Ovary (tissue), 7 donors: ENCODE measurements at regions not wholly inside any gene's neighbourhood (a gene's known extent, or its start where the extent isn't known, plus 50 kb on each side); places are given as distances from the start of the nearest gene placed in this dataset.

Experiments
- DNase-seq, 5 donors: peaks; one replicate each; pipeline ENCODE4 v3.0.0-alpha.2; 2019 to 2020
- H3K27ac ChIP-seq, 2 donors: fragments of 200-600 bp; one replicate each; pipeline versions ENCODE4 v1.5.1 to v1.8.0; 2019 to 2022
- H3K27me3 ChIP-seq: fragments of 200-600 bp; one replicate; pipeline ENCODE4 v1.8.0; 2022
- H3K36me3 ChIP-seq: fragments of 200-600 bp; sonication (generic); one replicate; pipeline ENCODE4 v1.5.1; 2019
- H3K4me1 ChIP-seq: one replicate; pipeline ENCODE4 v1.8.1; 2013; ENCODE audit warnings: mild to moderate bottlenecking, moderate library complexity; ENCODE audit not compliant: insufficient read depth
- H3K4me3 ChIP-seq: fragments of 200-600 bp; sonication (generic); one replicate; pipeline ENCODE4 v1.5.1; 2017
- H3K9me3 ChIP-seq, 2 donors: fragments of 200-600 bp in 1 of 2; sonication (generic) in 1 of 2; one replicate each; pipeline versions ENCODE4 v1.5.1 to v1.8.1; 2013 to 2019; ENCODE audit warnings: mild to moderate bottlenecking in 1 of 2, moderate library complexity in 1 of 2
- CTCF ChIP-seq, 3 donors: fragments of 450-650 bp in 2 of 3; fragments of 200-600 bp in 1 of 3; IDR thresholded peaks; one replicate each; pipeline versions ENCODE4 v1.5.1 to v1.8.0; 2016 to 2022; ENCODE audit warnings: antibody characterized with exemption in 3 of 3, mild to moderate bottlenecking in 1 of 3
- EP300 ChIP-seq: sonication (generic); formaldehyde crosslinking; IDR thresholded peaks from one replicate; pipeline ENCODE4 v1.6.1; 2017; ENCODE audit warnings: antibody characterized with exemption
- POLR2A ChIP-seq: fragments of 450-650 bp; IDR thresholded peaks from one replicate; pipeline ENCODE4 v1.6.1; 2017; ENCODE audit warnings: antibody characterized with exemption, mild to moderate bottlenecking, moderate library complexity
- WGBS, 3 donors: extraction: QIAGEN DNeasy Blood & Tissue Kit in 1 of 3; methylation state at CpG; one replicate each; pipeline versions ENCODE4 v1.1.5 to v1.1.7; 2013 to 2017; 5-methylcytosine and 5-hydroxymethylcytosine counted together
- intact Hi-C, 4 donors: fragments of 100-400 bp; cut with DNase I; formaldehyde crosslinking; loops; one replicate each; pipeline versions ENCODE4 v1.11.0 to v1.15.1; 2022 to 2023
- donor health status: DM: no; HTN: no; CAD: no; lungs with moderate emphysema.
- donor health status: DM: no; HTN: no; CAD: no.
- donor health status: Bipolar disorder and iron deficiency.
- donor health status: DM: no; HTN: no; CAD: no.
- donor health status: DM: yes; HTN: yes; CAD: no.

GRCh38 chr1:222084996-222085395 is 343.1 kb upstream of the DUSP10 start:
- Histone ChIP-seq H3K4me3 (no peak overlapping the region), H3K27me3 (no peaks in the 10 kb centered on the region), H3K9me3 (no peaks in the 10 kb centered on the region), H3K4me1 (no peaks in the 10 kb centered on the region), H3K27ac (no peak overlapping the region), H3K36me3 (no peaks in the 10 kb centered on the region)
- TF ChIP-seq CTCF (IDR thresholded peaks at IDR 0.05) = no peak
- no peak for TF ChIP-seq EP300
- no peak for TF ChIP-seq POLR2A
- 23 to 43% (median 25%) methylated on average over 1 of the region's 1 CpG for WGBS, 3 donors
- no peak for DNase-seq
- intact Hi-C loops = loop anchor here in 1 of 4 donors (5.0 kb wide), 1 partner anchor 447 kb away; no protein-coding TSS in a partner anchor

DNA sequence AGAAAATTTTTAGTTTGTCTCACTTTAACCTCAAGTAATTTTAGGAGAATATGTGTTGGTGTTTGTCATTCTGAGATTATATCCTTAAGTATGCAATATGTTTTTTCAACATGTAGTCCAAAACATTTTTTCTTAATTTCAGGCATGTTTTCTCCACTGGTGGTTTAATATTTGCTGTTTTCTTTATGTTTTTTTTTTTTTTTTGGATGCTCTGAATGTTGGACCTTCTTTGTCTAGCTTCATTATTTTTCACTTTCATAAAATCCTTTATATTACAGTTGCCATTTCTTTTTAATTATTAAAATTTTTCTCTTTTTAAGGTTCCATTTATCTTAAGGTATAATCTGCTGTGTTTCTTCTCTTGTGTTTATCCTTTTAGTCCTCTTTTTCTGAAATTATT is 342.2 kb upstream of the DUSP10 start:
- DNase-seq = no peak
- Histone ChIP-seq H3K4me3 (no peak overlapping the region), H3K27ac (no peak overlapping the region), H3K4me1 (no peaks in the 10 kb centered on the region), H3K9me3 (no peaks in the 10 kb centered on the region), H3K36me3 (no peaks in the 10 kb centered on the region), H3K27me3 (no peaks in the 10 kb centered on the region)
- TF ChIP-seq EP300 = no peak
- no peak for TF ChIP-seq POLR2A
- TF ChIP-seq CTCF (IDR thresholded peaks at IDR 0.05) = no peak
- intact Hi-C loops = loop anchor here in 1 of 4 donors (5.0 kb wide), 1 partner anchor 448 kb away; no protein-coding TSS in a partner anchor

DNA sequence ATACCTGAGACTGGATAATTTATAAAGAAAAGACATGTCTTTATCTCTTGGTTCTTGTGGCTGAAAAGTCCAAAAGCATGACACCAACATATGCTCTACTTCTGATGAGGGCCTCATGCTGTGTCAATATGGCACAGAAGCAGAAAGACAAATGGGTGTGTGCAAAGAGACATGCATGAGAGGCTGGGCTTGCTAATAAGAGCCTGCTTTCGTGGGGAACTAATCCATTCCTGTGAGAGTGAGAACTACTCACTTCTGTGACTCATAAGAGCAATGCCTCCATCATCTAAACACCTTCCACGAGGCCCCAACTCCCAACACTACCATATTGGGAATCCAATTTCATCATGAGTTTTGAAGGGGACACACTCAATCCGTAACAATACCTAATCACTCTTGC is 340.0 kb upstream of the DUSP10 start:
- H3K4me3 ChIP-seq = no peak overlapping the region
- H3K27me3 ChIP-seq = no peaks in the 10 kb centered on the region
- no peak for DNase-seq
- WGBS, 3 donors = 72 to 86% (median 78%) methylated on average over 3 of the region's 3 CpGs
- no peaks in the 10 kb centered on the region for H3K36me3 ChIP-seq
- H3K9me3 ChIP-seq = no peaks in the 10 kb centered on the region
- intact Hi-C loops = loop anchor here in 1 of 4 donors (5.0 kb wide), 1 partner anchor 450 kb away; no protein-coding TSS in a partner anchor
- no peak overlapping the region for H3K27ac ChIP-seq
- H3K4me1 ChIP-seq = no peaks in the 10 kb centered on the region
- TF ChIP-seq EP300 (no peak), CTCF (IDR thresholded peaks at IDR 0.05) (no peak), POLR2A (no peak)

GRCh38 chr1:222079566-222079965 is 337.7 kb upstream of the DUSP10 start:
- intact Hi-C loops = no loop called here
- H3K4me1 ChIP-seq = no peaks in the 10 kb centered on the region
- no peak for DNase-seq
- H3K27me3 ChIP-seq = no peaks in the 10 kb centered on the region
- no peaks in the 10 kb centered on the region for H3K36me3 ChIP-seq
- WGBS, 3 donors = 94 to 98% (median 98%) methylated on average over 1 of the region's 1 CpG
- TF ChIP-seq POLR2A = no peak
- TF ChIP-seq CTCF (IDR thresholded peaks at IDR 0.05) = no peak
- no peak for TF ChIP-seq EP300
- H3K9me3 ChIP-seq = no peaks in the 10 kb centered on the region
- no peak overlapping the region for H3K27ac ChIP-seq
- H3K4me3 ChIP-seq = no peak overlapping the region

GRCh38 chr1:222077206-222077605 is 335.3 kb upstream of the DUSP10 start:
- no peaks in the 10 kb centered on the region for H3K27me3 ChIP-seq
- H3K9me3 ChIP-seq = no peaks in the 10 kb centered on the region
- 47 to 55% (median 47%) methylated on average over 2 of the region's 2 CpGs for WGBS, 3 donors
- no peak overlapping the region for H3K27ac ChIP-seq
- TF ChIP-seq CTCF (IDR thresholded peaks at IDR 0.05) (no peak), EP300 (no peak), POLR2A (no peak)
- intact Hi-C loops = no loop called here
- no peaks in the 10 kb centered on the region for H3K36me3 ChIP-seq
- H3K4me1 ChIP-seq = no peaks in the 10 kb centered on the region
- no peak overlapping the region for H3K4me3 ChIP-seq
- DNase-seq = no peak
